Hypothalamus (tissue), 51 donors: ENCODE measurements at regions not wholly inside any gene's neighbourhood (a gene's known extent, or its start where the extent isn't known, plus 50 kb on each side); places are given as distances from the start of the nearest gene placed in this dataset.
"Not testable (repeated sequence)": the region's sequence is repeated elsewhere in the genome, so short reads cannot be mapped to it uniquely, and the experiment has no call there.

Experiments
- DNase-seq, 51 donors: peaks; one replicate each; lab custom pipeline; 2025; lab: John Stamatoyannopoulos, UW

DNA sequence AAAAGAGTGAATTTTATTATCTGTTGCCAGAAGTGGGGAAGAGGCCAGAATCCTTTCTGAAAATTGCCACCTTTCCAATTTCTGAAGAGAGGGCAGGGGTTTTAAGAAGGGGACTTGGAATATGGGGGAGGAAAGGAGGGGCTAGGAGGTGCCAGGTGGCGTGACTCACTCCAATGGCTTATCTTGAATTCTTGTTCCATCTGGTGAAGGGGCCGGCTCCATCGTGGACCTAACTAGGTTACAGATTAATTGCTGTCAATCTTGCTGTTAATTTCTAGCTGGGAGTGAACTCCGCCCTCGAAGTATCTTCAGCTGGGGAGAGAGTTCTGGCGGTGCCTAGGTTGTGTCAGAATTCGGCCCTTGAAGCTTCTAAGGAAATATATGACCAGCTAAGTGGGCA lies 138.7 kb downstream of the YTHDC2 start:
- DNase-seq: no peak

DNA sequence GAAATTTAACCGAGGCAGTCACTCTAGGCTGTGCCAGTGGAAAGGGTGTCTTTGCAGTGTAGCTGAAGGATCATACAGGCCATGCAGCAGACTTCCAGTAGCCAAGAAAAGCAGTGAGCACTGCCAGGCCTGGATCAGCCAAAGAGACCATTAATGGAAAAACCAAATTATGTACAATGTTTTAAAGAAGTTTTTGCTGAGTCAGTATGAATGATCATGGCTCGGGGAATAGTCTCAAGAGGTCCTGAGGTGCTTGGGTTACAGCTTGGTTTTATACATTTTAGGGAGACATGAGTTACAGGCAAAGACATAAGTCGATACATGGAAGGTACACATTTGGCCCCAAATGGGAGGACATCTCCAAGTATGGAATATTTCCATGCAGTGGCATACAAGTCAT lies 141.3 kb downstream of the YTHDC2 start:
- DNase-seq: no peak

DNA sequence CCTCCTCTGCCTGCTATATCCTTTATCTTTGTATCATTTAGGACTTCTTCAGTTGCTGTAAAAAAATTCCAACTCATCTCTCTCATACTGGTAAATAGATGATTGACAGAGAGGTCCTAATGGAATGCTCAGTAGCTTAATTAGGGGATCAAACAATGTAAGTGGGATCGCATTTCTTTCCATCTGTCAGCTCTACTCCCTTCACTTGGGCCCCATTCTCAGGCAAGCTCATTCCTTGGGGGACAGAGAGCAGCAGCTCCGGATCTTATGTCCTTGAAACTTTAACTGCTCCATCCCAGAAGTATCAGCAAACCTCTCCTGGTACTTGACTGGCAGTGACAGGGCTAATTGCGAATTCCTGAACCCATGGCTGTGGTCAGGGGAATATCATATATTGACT lies 146.7 kb downstream of the YTHDC2 start:
- no peak for DNase-seq

DNA sequence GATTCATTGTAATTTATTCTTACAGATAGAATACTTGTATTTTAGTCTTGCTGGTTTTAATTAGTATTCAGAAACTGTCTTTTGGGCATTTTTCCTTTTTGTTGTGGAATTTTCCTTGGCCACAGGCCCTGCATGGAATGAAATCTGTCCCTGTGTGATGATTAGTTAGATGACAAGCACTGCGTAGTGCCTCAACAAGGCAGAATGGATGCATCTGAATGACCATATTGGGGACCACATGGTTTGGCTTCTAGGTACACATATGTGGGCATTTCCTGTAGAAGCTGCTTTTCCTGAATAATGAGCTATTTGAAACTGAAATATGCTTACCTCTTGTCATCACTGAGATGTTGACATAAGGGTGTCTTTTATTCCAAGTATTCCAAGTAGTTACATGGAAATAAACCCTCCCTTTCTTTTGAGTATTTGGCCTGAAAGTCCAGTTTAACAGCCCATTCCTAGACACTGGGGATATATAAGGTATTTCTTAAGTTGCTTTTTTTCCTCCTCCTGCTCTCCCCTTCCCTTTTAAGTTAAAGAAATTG lies 147.3 kb downstream of the YTHDC2 start:
- DNase-seq: no peak

DNA sequence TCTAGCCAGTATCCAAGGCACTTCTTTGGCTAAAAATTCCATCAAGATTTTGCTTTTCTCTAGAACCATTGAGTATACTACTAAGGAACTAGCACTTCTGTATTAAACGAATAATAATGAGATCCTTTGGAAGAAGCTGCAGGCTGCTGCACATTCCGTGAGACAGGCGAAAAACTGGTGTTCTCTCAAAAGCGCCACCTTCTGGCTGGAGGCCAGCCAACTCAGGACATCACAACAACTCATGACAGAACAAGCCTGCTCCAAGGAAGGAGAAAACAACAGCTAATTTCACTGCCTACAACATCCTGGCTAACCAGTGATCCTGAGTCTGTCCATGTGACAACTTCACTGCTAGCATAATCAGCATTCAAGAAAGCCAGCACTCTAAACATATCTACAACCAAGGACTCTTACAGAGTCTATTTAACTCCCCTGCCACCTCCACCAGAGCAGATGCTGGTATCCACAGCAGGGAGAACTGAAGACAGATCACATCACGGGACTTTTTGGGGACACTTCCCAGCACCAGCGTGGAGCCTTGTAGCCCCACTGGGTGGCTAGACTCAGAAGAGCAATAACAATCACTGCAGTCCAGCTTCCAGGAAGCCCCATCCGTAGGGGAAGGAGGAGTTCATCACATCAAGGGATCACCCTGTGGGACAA lies 150.5 kb downstream of the YTHDC2 start:
- peak in 2 of 51 donors; percentile 3 for DNase-seq

DNA sequence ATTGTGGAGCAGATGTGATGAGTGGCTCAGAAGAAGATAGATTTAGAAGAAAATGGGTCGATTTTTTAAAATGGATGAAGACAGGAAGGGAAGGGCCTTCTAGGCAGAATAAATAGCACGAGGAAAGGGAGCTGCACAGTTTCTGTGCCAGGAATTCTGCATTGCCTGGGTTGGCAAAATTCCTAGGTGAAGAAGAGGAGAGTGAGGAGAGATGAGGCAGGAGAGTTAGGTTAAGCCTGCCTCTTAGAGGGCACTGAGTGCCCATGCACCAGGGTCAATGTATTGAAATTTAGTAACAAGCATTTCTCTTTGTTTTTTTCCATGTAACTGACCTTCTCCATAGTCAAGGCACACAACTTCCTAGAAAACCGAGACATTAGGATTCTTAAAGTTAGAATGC lies 159.5 kb downstream of the YTHDC2 start:
- DNase-seq: no peak

DNA sequence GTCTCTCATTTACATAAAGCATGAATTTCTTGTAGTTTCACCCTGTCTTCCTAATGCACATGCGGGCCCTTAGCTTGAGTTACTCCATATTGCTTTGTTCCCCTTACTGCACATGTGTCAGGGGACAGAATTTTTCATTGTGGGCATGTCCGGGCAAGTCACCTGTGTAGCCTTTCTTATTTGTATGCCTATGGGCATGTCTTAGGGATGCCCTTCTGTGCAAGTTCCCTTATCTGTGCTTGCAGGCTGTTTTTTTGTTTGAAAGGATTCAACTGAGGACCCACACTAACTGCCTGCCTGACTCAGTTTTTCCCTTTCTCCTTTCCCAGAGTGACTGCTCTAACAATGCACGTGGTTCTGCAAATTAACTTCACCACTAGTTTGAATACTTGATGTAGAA lies 161.7 kb downstream of the YTHDC2 start:
- DNase-seq: no peak

DNA sequence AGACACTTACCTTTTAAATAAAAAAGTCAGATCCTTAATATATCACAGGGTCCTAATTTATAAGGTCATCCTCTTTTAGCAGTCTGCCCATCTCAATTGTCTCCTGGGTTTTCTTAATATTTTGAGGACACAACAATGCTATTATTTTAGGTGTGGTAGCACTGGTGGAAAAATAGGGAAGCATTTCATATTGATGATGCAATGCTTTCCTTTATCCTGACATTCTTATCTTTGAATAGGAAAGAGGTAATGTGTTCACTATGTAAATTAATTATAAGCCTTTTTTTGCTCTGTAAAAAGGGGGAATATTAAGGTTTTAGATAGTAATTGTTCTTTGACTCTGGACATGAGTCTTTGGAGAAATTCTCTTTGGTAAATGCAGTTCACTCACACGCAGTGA lies 164.7 kb downstream of the YTHDC2 start:
- DNase-seq: no peak

DNA sequence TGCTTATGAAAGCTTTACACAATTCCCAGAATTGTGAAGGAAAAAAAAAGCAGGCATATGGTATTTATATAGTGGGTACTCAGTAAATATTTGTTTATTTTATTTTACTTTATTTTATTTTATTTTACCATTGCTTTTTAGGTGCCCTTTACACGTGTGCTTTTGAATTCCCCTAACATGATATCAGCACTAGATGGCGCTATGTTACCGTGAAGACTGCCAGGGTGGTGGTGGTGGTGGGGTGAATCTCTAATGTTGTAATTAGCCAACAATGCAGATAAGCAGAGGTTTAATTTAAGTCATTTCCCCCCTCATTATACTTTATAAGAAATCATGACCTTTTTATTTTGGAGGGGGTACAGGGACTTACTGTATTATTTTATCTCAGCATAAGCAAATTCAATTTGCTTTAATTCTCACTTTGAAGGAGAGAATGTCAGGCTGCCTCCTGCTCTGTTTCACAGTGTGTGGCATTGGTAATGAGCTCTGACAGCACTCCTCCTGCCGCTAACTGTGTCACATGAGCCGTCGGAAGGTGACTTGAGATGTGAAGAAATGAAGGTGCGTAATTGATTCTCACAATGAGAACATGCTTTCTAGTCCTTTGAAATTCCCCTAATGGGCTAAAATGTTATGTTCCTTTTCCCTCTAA lies 165.6 kb downstream of the YTHDC2 start:
- DNase-seq: peak in 22 of 51 donors; percentile 0 to 59 (median 8)

DNA sequence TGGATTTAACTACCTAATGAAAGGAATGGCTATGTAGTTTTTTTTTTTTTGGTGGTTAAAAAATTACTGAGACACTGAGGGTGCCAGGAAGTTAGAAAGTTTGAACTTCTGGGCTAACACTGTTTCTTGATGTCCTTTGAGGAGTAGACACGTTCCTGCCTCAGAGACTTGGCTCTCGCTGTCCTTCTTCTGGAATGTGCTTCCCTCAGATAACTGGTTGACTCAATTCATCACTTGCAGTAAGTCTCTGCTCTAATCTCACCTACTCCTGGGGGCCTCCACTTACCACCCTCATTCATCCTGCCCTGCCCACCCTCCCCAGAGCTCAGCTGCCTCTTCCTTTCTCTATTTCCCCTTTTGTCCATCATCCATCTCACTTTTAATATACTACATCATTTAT lies 167.0 kb downstream of the YTHDC2 start:
- no peak for DNase-seq

DNA sequence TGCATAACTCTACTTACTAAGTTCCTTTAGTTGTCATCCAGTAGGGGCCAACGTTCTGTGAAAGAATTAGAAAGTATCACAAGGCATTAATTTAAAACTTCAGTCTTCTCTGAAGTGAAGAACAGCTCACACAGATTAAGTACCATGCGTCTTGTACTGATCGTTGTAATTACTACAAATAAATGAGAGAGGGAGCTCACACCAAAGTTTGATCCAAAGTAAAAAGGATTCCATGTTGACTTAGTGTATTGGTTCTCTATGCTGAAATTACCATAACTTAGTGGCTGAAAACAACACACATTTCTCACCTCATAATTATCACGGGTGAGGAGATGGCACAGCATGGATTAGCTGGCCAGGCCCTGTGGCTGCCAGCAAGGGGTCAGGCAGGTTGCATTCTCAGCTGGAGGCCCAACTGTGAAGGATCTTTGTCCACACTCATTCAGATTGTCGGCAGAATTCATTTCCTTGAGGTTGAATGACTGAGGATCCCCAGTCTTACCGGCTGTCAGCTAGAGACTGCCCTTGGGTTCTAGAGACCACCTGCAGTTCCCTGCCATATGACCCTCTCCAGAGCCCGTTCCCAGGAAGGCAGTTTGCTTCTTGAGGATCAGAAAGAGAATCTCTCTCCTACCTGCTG lies 169.1 kb downstream of the YTHDC2 start:
- DNase-seq: no peak

DNA sequence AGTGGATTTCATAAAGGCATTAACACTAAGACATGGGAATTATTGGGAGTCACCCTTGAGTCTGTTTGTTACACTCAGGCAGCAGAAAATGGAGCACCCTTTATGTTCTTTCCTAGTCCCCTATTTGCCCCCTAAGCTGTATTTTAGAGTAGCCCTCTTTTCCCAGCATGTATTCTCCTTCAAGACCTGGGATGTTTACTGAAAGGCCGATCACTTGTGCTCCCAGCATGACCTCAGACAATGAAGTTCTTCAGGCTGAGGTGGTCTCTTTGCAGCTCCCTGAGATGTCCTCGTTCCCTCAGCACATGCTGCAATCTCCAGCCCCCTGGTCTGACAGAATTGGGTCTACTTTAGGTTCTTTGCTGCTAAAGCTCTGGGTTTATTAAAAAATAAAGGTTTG lies 169.7 kb downstream of the YTHDC2 start:
- DNase-seq: no peak

DNA sequence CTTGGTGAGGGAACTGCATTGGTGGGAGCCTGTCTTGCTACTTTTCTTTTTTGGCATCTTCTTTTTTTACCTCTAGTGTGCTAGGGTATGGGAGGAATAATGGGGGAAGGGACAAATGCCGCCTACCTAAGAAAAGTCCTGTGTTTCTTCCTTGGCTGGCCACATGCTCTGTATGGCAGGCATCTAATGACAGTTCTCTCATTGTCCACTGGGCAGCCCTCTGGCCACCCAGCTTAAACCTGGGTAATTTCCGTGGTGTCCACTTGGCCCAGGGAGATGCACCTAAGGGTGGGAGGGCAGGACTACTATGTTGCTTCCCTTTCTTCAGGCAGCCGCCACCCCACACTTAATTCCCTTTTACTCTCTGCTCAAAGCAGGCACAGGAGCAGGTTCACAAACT lies 173.1 kb downstream of the YTHDC2 start:
- no peak for DNase-seq

DNA sequence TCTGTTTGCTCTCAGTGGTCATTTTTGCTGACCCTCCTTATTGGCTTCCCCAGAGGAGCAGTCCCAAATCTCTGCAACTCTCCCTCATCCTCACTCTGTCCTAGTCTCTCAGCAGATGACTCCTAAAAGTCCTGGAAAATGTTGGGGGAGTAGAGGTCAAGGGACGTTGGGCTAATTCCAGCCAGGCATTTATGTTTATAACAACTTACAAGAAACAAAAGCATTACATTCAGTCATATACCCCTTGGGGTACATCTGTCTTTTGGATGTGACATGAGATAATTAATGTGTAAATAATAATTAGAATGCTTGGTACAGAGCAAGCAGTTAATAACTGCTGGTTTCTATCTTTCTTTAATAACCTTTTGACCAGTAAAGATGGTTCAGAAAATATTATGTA lies 176.2 kb downstream of the YTHDC2 start:
- no peak for DNase-seq

DNA sequence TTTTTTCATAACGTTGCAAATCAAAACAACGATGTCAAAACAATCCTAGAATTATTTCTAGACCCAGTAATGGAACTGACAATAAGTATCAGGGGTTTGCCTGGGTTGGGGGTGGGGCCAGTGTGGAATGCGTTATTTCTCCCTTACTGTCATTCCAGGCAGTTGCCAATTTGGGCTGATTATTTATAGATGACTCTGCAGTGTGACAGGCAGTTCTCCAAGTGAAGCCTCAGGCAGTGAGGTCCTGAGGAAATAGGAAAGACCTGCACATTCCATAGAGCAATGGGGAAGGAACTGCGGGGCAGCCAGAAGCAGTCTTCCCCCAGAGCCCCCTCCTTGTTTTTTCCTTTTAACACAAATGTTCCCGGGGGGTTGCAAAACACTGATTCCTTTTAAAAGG lies 179.0 kb downstream of the YTHDC2 start:
- peak in 1 of 51 donors; percentile 3 for DNase-seq

DNA sequence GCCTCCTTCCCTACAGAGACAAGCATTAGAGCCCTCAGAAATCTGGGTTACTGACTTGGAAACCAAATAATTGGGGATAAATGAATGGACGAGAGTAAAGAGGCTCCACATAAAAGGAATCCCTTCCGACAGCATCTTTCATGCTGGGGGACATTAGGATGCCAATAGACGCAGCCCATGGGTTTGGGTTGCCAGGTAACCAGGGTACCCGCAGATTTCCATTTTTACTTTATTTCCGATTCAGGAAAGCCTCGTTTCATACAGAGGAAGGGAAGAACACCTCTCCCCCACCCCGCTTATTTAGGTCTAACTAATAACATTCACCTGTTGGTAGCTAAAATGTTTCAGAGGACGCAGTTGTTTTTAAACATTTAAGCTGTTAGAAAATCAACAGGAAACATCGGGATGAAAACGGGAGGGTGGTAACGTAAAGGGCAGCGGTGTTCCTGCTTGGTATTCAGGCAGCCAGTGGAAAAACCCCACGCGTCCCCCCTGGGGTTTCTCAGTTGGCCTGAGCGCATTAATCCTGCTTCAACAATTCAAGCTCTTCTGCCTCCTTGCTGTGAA lies 179.5 kb downstream of the YTHDC2 start:
- peak in 8 of 51 donors; percentile 2 to 20 (median 8) for DNase-seq

DNA sequence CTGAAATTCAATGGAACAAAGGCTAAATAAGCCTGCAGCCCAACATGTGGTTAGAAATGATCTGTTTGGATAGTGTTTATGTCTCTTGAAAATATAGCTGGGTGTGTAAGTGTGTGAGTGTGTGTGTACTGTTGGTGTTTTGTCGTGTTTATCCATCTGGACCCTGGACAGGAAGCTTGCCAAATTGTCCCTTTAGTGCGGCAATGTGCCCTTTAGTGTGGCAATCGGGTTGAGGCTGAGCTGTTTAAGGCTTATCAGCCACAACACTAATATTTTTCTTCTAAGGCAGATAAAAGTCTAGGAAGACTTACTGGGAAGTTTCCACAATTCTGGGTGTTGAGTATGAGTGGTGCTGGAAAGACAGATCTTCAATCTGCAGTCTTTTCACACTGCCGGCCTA lies 180.2 kb downstream of the YTHDC2 start:
- no peak for DNase-seq

DNA sequence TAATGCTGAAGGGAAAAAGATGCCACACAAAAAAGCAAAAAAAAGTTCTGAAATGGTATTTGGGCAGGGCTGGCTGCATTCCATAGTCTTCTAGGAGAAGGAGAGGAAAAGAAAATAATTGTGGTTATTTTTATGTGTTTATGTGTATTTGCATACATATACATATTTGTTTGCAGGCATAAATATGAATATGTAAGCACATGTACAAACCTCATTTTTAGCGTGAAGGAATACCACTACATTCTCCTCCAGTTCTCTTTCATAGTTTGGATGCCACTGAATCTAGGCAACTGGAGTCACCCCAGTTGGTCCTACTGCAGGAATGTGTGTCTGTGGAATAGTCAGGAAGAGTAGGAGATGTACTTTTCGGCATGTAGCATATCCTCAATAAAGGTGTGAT lies 181.1 kb downstream of the YTHDC2 start:
- no peak for DNase-seq

DNA sequence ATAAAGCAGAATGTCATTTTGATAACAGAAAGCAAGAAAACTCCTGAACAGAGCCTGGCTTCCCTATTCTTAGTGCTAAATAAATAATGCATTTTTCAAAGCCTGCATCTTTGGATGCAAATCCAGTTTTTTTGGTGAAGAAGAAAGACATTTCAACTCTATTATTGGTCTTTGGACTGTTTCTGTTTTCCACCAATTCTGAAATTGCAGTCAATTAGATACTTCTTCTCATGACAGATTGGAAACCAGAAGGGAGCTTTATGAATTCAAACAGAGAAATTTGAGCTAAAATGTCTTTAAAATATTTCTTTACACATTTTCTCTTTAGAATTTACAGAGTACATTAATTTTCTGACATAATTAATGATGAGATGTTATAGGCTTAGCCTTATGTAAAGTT lies 189.8 kb downstream of the YTHDC2 start:
- no peak for DNase-seq

DNA sequence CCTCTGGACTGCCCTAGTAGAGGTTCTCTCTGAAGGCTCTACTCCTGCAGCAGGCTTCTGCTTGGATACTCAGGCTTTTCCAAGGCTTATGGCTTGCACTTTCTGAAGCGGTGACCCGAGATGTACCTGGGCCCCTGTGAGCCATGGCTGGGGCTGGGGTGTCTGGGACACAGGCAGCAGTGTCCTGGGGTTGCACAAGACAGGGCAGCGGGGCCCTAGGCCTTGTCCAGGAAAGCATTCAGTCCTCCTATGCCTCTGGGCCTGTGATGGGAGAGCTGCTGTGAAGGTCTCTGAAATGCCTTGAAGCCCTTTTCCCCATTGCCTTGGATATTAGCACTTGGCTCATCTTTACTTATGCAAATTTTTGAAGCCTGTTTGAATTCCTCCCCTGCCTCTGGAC lies 192.2 kb downstream of the YTHDC2 start:
- DNase-seq: no peak

DNA sequence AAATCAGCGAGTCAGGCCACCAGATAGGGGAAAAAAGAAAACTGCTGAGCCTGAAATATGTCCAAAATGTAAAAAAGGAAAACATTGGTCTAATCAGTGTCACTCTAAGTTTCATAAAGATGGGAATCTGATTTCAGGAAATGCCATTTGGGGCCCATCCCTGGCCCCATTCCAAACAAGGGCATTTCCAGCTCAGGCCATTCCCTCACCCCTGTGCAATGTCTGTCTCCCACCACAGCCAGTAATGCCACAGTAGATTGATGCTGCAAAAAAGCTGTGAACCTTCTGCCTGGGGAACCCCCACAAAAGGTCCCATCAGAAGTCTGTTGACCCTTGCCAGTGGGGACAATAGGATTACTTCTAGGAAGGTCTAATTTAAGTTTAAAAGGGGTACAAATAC lies 199.6 kb downstream of the YTHDC2 start:
- DNase-seq: no peak

DNA sequence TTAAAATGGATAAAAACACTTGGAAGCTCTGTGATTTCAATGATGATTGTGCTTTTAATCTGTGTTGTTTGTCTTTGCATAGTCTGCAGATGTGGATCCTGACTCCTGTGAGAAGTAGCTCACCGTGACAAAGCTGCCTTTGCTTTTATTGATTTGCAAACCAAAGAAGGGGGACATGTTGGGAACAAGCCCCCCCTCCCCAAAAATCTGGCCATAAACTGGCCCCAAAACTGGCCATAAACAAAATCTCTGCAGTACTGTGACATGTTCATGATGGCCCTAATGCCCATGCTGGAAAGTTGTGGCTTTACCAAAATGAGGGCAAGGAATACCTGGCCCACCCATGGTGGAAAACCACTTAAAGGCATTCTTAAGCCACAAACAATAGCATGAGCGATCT lies 202.4 kb downstream of the YTHDC2 start:
- not testable (repeated sequence) for DNase-seq
